ENCODE measurements at regions not wholly inside any gene's neighbourhood (a gene's known extent, or its start where the extent isn't known, plus 50 kb on each side); places are given as distances from the start of the nearest gene placed in this dataset.
A peak's percentile ranks its signal among the peaks of the same experiment; 100 is the strongest.

DNA sequence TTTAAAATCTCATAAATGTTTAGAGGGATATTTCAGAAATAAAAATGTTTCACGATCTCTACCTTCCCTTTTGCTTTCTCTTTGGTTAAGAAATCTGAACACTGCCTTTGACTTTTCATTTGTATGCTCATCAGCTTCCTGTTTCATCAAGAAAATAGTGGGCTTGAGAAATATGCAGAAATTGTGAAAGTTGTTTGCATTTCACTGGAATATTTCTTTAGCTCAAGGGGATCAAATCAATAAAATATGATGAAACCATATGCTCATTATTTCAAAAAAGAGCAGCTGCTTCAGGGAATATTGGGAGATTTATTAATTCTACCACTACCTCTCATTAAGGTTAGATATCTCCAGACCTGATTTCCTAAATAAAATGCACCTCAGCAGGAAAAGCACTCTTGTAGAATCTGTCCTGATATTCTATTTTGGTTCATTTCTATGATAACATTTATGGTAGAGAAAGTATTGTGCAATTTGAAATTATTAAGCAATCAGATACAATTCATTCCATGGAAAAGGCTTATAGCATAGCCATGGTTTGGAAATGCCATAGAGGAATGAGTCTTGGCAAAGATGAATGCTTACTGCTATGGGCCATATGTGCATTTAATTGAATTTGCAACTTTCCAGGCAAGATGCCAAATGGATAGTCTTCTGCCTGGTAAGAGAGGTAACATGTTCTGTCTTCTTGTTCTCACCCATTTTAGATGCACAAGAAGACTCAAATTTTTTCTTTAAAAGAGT, 212.6 kb upstream of the SLC16A7 start:
- no peak for TF ChIP-seq EGR1 (IDR thresholded peaks at IDR 0.05)
- TF ChIP-seq EP300 (IDR thresholded peaks at IDR 0.05; ENCODE audit: borderline replicate concordance): no peak
- TF ChIP-seq RAD21 (IDR thresholded peaks at IDR 0.05; ENCODE audit: low read depth): no peak
- TF ChIP-seq, protein P1, sequence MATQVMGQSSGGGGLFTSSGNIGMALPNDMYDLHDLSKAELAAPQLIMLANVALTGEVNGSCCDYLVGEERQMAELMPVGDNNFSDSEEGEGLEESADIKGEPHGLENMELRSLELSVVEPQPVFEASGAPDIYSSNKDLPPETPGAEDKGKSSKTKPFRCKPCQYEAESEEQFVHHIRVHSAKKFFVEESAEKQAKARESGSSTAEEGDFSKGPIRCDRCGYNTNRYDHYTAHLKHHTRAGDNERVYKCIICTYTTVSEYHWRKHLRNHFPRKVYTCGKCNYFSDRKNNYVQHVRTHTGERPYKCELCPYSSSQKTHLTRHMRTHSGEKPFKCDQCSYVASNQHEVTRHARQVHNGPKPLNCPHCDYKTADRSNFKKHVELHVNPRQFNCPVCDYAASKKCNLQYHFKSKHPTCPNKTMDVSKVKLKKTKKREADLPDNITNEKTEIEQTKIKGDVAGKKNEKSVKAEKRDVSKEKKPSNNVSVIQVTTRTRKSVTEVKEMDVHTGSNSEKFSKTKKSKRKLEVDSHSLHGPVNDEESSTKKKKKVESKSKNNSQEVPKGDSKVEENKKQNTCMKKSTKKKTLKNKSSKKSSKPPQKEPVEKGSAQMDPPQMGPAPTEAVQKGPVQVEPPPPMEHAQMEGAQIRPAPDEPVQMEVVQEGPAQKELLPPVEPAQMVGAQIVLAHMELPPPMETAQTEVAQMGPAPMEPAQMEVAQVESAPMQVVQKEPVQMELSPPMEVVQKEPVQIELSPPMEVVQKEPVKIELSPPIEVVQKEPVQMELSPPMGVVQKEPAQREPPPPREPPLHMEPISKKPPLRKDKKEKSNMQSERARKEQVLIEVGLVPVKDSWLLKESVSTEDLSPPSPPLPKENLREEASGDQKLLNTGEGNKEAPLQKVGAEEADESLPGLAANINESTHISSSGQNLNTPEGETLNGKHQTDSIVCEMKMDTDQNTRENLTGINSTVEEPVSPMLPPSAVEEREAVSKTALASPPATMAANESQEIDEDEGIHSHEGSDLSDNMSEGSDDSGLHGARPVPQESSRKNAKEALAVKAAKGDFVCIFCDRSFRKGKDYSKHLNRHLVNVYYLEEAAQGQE (IDR thresholded peaks at IDR 0.05; ENCODE audit: low read depth): no peak
- no peak for TF ChIP-seq YY1 (IDR thresholded peaks at IDR 0.05; ENCODE audit: low read depth)
- TF ChIP-seq, protein P2, sequence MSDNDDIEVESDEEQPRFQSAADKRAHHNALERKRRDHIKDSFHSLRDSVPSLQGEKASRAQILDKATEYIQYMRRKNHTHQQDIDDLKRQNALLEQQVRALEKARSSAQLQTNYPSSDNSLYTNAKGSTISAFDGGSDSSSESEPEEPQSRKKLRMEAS (IDR thresholded peaks at IDR 0.05): no peak
- no peak for TF ChIP-seq NFIC (IDR thresholded peaks at IDR 0.05)
- TF ChIP-seq FOXM1 (IDR thresholded peaks at IDR 0.05; ENCODE audit: borderline replicate concordance, low read depth): no peak
- no peak for TF ChIP-seq TEAD4 (IDR thresholded peaks at IDR 0.05)
- no peak for TF ChIP-seq CREB1 (IDR thresholded peaks at IDR 0.05; ENCODE audit: low read depth)
- TF ChIP-seq CEBPB (IDR thresholded peaks at IDR 0.05): no peak; the same call in 1 of the 2 replicates

DNA sequence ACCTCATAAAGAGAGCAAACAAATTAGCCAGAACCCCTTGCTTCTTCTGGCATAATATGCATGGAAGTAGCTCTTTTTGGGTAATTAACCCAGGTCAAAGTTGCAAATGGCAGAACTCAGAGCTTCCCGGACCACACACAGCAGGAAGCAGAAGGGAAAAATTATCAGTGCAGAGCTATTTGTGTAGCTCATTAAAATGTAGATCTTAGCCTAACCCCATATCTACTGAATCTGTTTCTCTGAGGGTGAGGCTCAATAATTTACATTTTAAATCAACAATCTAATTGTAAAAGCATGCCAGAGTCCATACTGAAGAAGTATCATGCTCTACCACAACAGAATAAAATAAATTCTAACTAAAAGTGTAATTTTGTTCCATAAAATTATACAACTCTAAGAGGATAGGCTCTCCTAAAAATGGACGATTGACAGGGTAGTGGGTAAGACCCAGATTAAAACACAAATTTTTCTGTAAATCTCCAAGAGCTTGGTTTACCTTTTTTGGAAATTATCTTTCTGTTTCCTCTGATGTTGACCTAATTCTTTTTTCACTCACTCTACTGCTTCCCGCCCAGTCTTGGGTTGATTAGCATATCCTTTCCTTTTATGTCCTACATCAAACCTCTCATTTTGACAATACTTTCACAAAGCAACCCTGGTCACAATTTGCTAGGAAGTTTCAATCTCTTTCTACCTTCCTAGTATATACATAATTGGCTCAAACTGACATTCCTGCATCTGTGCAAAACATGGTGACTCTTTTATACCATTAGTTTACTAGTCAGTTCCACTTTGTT, 213.3 kb upstream of the SLC16A7 start:
- TF ChIP-seq EGR1 (IDR thresholded peaks at IDR 0.05) (no peak), ZBTB7A (IDR thresholded peaks at IDR 0.05; ENCODE audit: low read depth) (no peak), TEAD4 (IDR thresholded peaks at IDR 0.05) (no peak), NFIC (IDR thresholded peaks at IDR 0.05) (no peak), RAD21 (IDR thresholded peaks at IDR 0.05; ENCODE audit: low read depth) (no peak), FOXM1 (IDR thresholded peaks at IDR 0.05; ENCODE audit: borderline replicate concordance, low read depth) (no peak), EP300 (IDR thresholded peaks at IDR 0.05; ENCODE audit: borderline replicate concordance) (no peak), CREB1 (IDR thresholded peaks at IDR 0.05; ENCODE audit: low read depth) (no peak), TCF12 (IDR thresholded peaks at IDR 0.05; ENCODE audit: low read depth) (no peak), YY1 (IDR thresholded peaks at IDR 0.05; ENCODE audit: low read depth) (no peak)
- TF ChIP-seq, protein P1 (IDR thresholded peaks at IDR 0.05; ENCODE audit: low read depth): no peak
- TF ChIP-seq, protein P2 (IDR thresholded peaks at IDR 0.05): no peak

DNA sequence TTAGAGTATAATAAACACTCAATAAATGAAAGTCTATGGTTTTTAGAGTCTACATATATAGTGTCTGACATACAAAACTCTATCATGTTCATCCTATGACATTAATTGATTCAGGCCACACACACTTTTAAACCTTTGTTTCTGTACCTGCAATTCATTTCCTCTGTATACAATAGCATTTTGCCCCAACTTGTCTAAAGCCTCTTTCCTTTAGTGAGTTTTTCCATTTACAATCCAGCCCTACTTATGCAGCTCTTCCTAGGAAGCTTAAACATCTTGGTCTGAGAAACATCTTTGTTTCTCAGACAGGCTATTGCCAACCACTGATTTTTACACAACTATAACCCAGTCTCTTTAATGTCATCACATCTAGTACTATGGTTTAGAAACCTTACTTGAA, 214.7 kb upstream of the SLC16A7 start:
- TF ChIP-seq FOXM1 (IDR thresholded peaks at IDR 0.05; ENCODE audit: borderline replicate concordance, low read depth): no peak
- TF ChIP-seq RAD21 (IDR thresholded peaks at IDR 0.05; ENCODE audit: low read depth): no peak
- no peak for TF ChIP-seq ZBTB7A (IDR thresholded peaks at IDR 0.05; ENCODE audit: low read depth)

DNA sequence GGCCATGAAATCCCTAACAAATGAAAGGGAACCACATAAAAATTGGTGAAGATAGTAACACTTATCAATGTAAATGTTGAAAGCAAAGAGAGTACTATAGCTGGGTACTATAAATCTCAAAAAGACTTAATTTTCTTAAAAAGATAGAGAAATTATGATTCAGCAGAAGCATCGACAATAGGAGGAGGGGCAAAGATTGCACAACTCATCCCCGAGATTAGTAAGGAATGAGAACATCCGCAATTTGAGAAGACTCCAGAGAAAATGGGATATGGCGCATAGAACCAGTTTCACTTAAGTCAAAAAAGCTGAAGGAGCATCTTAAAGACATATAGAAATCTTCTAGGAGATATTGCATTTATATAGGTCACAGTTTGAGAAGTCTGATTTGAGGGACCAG, 220.2 kb upstream of the SLC16A7 start:
- TF ChIP-seq, protein P2 (IDR thresholded peaks at IDR 0.05): no peak
- TF ChIP-seq CEBPB (IDR thresholded peaks at IDR 0.05) (peak; percentile 72), TCF12 (IDR thresholded peaks at IDR 0.05; ENCODE audit: low read depth) (no peak)

DNA sequence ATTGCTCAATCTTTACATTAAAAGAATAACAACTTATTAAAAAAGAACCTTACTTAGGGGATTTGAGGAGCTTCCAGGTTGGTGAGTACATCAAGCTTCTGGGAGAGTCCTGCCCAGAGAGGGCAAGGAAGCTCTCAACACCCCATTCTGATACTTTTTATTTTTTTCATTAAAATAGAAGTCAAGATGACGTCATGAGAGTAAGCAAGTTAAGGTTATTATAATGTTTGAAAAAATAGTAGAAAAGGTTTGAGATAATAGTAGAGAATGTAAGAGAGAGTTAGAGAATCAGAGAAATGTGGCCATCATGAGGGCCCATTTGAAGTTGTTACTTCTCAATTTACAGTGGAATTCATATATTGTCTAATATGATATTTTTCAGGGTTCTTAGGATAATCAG, 221.0 kb upstream of the SLC16A7 start:
- no peak for TF ChIP-seq ZBTB7A (IDR thresholded peaks at IDR 0.05; ENCODE audit: low read depth)
- no peak for TF ChIP-seq EP300 (IDR thresholded peaks at IDR 0.05; ENCODE audit: borderline replicate concordance)
- no peak for TF ChIP-seq EGR1 (IDR thresholded peaks at IDR 0.05)

DNA sequence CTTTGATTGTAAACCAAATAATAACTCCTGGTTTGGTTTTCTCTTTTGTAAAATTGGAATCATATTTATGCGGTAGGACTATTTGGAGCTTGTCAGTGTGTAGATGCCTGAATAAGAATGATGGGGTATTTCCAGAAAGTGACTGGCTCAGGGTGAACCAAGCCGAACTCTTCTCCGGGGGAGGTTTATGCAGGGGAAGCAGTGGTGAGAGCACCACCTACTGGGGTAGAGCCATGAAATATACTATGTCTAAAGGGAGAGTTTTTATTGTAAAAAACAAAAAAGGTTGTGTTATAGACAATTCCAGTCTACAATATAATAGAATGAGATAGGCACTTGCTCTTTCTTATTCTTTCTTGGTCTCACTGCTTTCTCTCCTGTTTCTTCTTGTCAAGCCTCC, 222.9 kb upstream of the SLC16A7 start:
- TF ChIP-seq RAD21 (IDR thresholded peaks at IDR 0.05; ENCODE audit: low read depth) (peak; percentile 34; the same call in 1 of the 2 replicates), FOXM1 (IDR thresholded peaks at IDR 0.05; ENCODE audit: borderline replicate concordance, low read depth) (no peak)

DNA sequence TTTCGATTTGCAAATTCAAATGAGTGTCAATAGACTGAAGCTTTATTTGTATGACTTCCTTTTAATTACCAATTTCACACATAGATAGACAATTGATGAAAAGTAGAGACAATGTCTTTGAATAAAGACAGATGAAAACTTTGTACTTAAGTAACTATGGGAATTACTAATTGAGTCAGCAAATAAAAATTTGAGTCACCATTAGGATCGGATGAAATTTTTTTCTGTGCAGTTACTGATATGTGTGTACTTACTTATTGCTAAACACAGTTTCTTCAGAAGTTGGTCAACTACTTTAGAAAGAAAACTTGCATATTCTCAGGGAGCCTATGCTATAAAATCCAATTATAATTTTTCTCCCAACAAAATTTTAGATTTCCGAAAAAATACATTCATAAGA, 224.9 kb upstream of the SLC16A7 start:
- TF ChIP-seq TEAD4 (IDR thresholded peaks at IDR 0.05): no peak
- no peak for TF ChIP-seq TAF1 (IDR thresholded peaks at IDR 0.05; ENCODE audit: low read depth)
- TF ChIP-seq, protein P1 (IDR thresholded peaks at IDR 0.05; ENCODE audit: low read depth): no peak
- TF ChIP-seq EP300 (IDR thresholded peaks at IDR 0.05; ENCODE audit: borderline replicate concordance): no peak
- no peak for TF ChIP-seq CEBPB (IDR thresholded peaks at IDR 0.05)
- TF ChIP-seq TCF12 (IDR thresholded peaks at IDR 0.05; ENCODE audit: low read depth): no peak
- no peak for TF ChIP-seq NFIC (IDR thresholded peaks at IDR 0.05)
- no peak for TF ChIP-seq CREB1 (IDR thresholded peaks at IDR 0.05; ENCODE audit: low read depth)
- TF ChIP-seq, protein P2 (IDR thresholded peaks at IDR 0.05): no peak
- no peak for TF ChIP-seq RAD21 (IDR thresholded peaks at IDR 0.05; ENCODE audit: low read depth)
- no peak for TF ChIP-seq FOXM1 (IDR thresholded peaks at IDR 0.05; ENCODE audit: borderline replicate concordance, low read depth)
- no peak for TF ChIP-seq EGR1 (IDR thresholded peaks at IDR 0.05)
- TF ChIP-seq ZBTB7A (IDR thresholded peaks at IDR 0.05; ENCODE audit: low read depth): no peak
- TF ChIP-seq, protein P3, sequence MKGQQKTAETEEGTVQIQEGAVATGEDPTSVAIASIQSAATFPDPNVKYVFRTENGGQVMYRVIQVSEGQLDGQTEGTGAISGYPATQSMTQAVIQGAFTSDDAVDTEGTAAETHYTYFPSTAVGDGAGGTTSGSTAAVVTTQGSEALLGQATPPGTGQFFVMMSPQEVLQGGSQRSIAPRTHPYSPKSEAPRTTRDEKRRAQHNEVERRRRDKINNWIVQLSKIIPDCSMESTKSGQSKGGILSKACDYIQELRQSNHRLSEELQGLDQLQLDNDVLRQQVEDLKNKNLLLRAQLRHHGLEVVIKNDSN (IDR thresholded peaks at IDR 0.05): no peak
- TF ChIP-seq YY1 (IDR thresholded peaks at IDR 0.05; ENCODE audit: low read depth): no peak
